HL-60 (cell line): ENCODE measurements at regions not wholly inside any gene's neighbourhood (a gene's known extent, or its start where the extent isn't known, plus 50 kb on each side); places are given as distances from the start of the nearest gene placed in this dataset.
A peak's percentile ranks its signal among the peaks of the same experiment; 100 is the strongest.

Experiments
- DNase-seq, 2 experiments: peaks; one replicate each; pipeline ENCODE4 v3.0.0-alpha.2; 2010 to 2020; ENCODE audit warnings: low read depth in 1 of 2, low spot score in 1 of 2
- H3K27ac ChIP-seq: fragments of 250-450 bp; sonication (Bioruptor Pico); replicated peaks from 2 replicates; pipeline ENCODE4 v1.5.1; 2020; ENCODE audit warnings: mild to moderate bottlenecking, moderate library complexity
- H3K27me3 ChIP-seq: fragments of 250-450 bp; sonication (Bioruptor Pico); 2 replicates; pipeline ENCODE4 v1.5.1; 2021; ENCODE audit warnings: mild to moderate bottlenecking, moderate library complexity; ENCODE audit not compliant: insufficient read depth, poor library complexity, severe bottlenecking
- H3K4me3 ChIP-seq: replicated peaks from 2 replicates; pipeline ENCODE4 v1.5.1; 2011; ENCODE audit warnings: mild to moderate bottlenecking, control low read depth, low read length; ENCODE audit not compliant: insufficient read depth
- GABPA ChIP-seq: IDR thresholded peaks from 2 replicates; pipeline ENCODE4 v1.6.1; 2012; ENCODE audit warnings: low read depth
- POLR2AphosphoS5 ChIP-seq: IDR thresholded peaks from 2 replicates; pipeline ENCODE4 v1.6.1; 2012; ENCODE audit warnings: low read depth
- SPI1 ChIP-seq: IDR thresholded peaks from 2 replicates; pipeline ENCODE4 v1.6.1; 2012; ENCODE audit warnings: low read depth, mild to moderate bottlenecking, borderline replicate concordance
- TF ChIP-seq, protein P1 (sequence below): IDR thresholded peaks from one replicate; pipeline ENCODE4 v1.5.1; 2011; ENCODE audit warnings: low read length, control low read depth, inconsistent platforms; ENCODE audit not compliant: insufficient read depth
- TF ChIP-seq, protein P2 (sequence below): IDR thresholded peaks from 2 replicates; pipeline ENCODE4 v1.6.1; 2012; ENCODE audit warnings: low read depth; ENCODE audit not compliant: insufficient replicate concordance

DNA sequence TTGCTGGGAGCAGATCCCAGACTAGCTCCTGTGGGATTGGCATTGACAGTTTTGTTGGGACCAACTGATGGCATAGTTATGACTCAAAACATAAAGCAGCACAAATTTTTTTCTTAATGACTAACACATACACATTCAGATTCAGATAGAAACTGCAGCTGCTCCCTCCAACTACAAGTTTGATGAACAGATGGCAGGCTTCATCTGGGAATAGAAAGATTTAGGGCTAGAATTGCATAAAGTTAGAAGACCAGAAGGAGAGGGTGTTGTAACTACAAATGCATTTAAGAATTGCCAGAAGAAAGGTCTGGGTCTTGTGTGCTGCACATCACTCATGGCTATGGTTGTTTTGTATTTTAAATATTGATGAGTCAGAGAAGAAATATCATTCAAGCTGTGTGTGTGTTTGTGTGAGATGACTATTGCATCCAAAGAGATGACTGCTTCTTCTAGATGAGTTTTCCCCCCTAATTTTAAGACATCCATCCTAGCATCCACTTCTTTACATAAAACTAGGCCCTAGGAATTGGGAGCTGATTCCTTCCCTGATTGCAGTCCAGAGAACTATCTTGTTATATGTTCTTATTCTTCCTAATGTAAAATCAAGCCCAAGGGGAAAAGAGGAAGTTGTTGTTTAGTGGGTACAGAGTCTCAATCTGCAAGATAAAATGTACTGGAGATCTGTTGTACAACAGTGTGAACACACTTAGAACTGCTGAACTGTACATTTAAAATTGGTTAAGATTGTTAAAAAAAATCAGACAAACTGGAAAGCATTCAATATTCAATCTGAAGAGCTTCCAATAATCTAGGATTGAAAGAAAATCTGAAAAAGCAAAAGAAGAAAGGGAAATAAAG, 175.1 kb downstream of the PARM1 start:
- Histone ChIP-seq H3K27ac (no peak overlapping the region), H3K27me3 (no peaks in the 10 kb centered on the region), H3K4me3 (no peak overlapping the region)
- TF ChIP-seq, protein P1, sequence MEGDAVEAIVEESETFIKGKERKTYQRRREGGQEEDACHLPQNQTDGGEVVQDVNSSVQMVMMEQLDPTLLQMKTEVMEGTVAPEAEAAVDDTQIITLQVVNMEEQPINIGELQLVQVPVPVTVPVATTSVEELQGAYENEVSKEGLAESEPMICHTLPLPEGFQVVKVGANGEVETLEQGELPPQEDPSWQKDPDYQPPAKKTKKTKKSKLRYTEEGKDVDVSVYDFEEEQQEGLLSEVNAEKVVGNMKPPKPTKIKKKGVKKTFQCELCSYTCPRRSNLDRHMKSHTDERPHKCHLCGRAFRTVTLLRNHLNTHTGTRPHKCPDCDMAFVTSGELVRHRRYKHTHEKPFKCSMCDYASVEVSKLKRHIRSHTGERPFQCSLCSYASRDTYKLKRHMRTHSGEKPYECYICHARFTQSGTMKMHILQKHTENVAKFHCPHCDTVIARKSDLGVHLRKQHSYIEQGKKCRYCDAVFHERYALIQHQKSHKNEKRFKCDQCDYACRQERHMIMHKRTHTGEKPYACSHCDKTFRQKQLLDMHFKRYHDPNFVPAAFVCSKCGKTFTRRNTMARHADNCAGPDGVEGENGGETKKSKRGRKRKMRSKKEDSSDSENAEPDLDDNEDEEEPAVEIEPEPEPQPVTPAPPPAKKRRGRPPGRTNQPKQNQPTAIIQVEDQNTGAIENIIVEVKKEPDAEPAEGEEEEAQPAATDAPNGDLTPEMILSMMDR = no peak
- TF ChIP-seq, protein P2, sequence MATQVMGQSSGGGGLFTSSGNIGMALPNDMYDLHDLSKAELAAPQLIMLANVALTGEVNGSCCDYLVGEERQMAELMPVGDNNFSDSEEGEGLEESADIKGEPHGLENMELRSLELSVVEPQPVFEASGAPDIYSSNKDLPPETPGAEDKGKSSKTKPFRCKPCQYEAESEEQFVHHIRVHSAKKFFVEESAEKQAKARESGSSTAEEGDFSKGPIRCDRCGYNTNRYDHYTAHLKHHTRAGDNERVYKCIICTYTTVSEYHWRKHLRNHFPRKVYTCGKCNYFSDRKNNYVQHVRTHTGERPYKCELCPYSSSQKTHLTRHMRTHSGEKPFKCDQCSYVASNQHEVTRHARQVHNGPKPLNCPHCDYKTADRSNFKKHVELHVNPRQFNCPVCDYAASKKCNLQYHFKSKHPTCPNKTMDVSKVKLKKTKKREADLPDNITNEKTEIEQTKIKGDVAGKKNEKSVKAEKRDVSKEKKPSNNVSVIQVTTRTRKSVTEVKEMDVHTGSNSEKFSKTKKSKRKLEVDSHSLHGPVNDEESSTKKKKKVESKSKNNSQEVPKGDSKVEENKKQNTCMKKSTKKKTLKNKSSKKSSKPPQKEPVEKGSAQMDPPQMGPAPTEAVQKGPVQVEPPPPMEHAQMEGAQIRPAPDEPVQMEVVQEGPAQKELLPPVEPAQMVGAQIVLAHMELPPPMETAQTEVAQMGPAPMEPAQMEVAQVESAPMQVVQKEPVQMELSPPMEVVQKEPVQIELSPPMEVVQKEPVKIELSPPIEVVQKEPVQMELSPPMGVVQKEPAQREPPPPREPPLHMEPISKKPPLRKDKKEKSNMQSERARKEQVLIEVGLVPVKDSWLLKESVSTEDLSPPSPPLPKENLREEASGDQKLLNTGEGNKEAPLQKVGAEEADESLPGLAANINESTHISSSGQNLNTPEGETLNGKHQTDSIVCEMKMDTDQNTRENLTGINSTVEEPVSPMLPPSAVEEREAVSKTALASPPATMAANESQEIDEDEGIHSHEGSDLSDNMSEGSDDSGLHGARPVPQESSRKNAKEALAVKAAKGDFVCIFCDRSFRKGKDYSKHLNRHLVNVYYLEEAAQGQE = no peak
- TF ChIP-seq SPI1 (no peak), GABPA (no peak), POLR2AphosphoS5 (no peak)
- no peak for DNase-seq

DNA sequence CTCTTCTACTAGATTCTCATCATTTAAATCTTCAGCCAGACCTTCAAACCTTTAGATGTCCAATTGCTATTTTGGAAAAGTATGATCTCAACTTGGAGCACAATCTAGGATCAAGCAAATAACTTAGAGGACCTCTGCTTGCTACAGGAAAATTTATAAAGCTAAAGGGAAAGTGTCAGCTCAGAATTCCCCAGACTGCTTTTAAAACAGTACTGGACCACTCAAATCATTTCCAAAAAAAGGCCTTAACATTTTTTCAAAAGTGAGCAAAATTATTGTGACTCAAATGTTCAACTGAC, 169.8 kb downstream of the PARM1 start:
- TF ChIP-seq, protein P1 = no peak
- TF ChIP-seq GABPA = no peak
- no peak for TF ChIP-seq POLR2AphosphoS5
- TF ChIP-seq SPI1 = no peak
- TF ChIP-seq, protein P2 = no peak
- no peak overlapping the region for H3K27ac ChIP-seq
- no peak for DNase-seq
- H3K27me3 ChIP-seq = no peaks in the 10 kb centered on the region
- no peak overlapping the region for H3K4me3 ChIP-seq

DNA sequence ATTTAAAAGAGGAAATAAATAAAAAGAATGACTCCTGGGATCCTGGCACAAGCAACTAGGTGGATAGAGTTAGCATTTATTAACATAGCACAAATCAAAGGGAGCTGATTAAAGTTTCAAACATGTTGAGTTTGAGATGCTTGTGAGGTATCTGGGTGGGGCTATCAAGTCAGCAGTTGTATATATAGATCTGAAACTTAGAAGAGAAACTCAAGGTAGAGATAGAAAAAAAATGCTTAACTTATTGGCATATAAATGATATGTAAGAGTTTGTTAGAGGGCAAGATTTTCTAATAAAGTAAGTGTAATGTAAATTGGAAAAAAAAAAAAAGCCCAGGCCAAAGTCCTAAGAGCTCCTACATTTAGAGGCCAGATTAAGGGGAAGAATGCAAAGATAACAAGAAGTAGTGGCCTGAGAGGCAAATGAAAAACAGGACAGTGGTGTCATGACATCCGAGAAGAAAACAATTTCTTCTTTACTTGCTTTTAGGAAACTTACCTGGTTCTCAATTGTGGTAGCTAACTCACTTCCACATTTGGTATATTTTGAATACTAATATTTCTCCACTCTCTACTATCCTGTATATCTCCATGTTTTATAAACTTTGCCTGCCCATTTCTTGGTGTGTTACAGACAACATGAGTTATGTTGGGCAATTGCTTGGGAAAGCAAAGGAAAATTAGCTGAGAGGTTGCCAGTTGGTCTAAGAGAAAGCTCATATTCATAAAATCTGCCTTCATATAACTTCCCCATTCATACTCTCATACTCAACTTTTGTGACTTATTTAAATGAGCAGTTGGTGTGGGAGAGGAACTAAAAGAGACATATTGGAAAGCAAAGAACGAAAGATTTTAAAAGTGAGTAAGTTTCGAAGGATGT, 169.2 kb downstream of the PARM1 start:
- peak; percentile 9; the same call in 1 of the 2 replicates for TF ChIP-seq SPI1
- TF ChIP-seq, protein P2 = no peak
- no peak for TF ChIP-seq GABPA
- TF ChIP-seq, protein P1 = no peak
- no peak for TF ChIP-seq POLR2AphosphoS5
- H3K27me3 ChIP-seq = no peaks in the 10 kb centered on the region
- H3K27ac ChIP-seq = no peak overlapping the region
- no peak for DNase-seq
- no peak overlapping the region for H3K4me3 ChIP-seq
